ENCODE measurements at regions not wholly inside any gene's neighbourhood (a gene's known extent, or its start where the extent isn't known, plus 50 kb on each side); places are given as distances from the start of the nearest gene placed in this dataset.

- TF ChIP-seq CTCF (conservative IDR thresholded peaks at IDR 0.05; ENCODE audit: low read depth in 2 of 2) (no peak), CREB1 (CRISPR knock-in tag; IDR thresholded peaks at IDR 0.05; ENCODE audit: low read depth) (no peak), REST (IDR thresholded peaks at IDR 0.05; ENCODE audit: unreplicated experiment) (no peak), POLR2AphosphoS5 (IDR thresholded peaks at IDR 0.05; ENCODE audit: low read depth) (no peak), ZNF331 (CRISPR knock-in tag; IDR thresholded peaks at IDR 0.05; ENCODE audit: low read depth) (no peak), EZH2phosphoT487 (IDR thresholded peaks at IDR 0.05; ENCODE audit: unreplicated experiment) (no peak), EZH2 (IDR thresholded peaks at IDR 0.05; ENCODE audit: low read depth, unreplicated experiment) (no peak), JUNB (IDR thresholded peaks at IDR 0.05; ENCODE audit: unreplicated experiment) (no peak), NANOG (IDR thresholded peaks at IDR 0.05; ENCODE audit: borderline replicate concordance) (no peak), ZNF114 (CRISPR knock-in tag; IDR thresholded peaks at IDR 0.05) (no peak), ETS1 (IDR thresholded peaks at IDR 0.05) (no peak), STAT1 (IDR thresholded peaks at IDR 0.05; ENCODE audit: unreplicated experiment) (no peak), ZNF462 (CRISPR knock-in tag; IDR thresholded peaks at IDR 0.05) (no peak)
These were observed 537.2 kb downstream of the PKHD1 start for GRCh38 chr6:51550243-51550642.
